BE2C (cell line): ENCODE measurements at regions not wholly inside any gene's neighbourhood (a gene's known extent, or its start where the extent isn't known, plus 50 kb on each side); places are given as distances from the start of the nearest gene placed in this dataset.

ENCODE experiments used
- DNase-seq: peaks from one replicate; pipeline ENCODE4 v3.0.0-alpha.2; 2020
- H3K27me3 ChIP-seq: fragments of 250-450 bp; sonication (Bioruptor Pico); 2 replicates; pipeline ENCODE4 v1.5.1; 2020; ENCODE audit warnings: mild to moderate bottlenecking
- H3K36me3 ChIP-seq: fragments of 250-450 bp; sonication (Bioruptor Pico); 2 replicates; pipeline ENCODE4 v1.5.1; 2020; ENCODE audit warnings: mild to moderate bottlenecking
- H3K4me1 ChIP-seq: fragments of 250-450 bp; sonication (Bioruptor Pico); 2 replicates; pipeline ENCODE4 v1.5.1; 2020
- H3K4me3 ChIP-seq: 2 replicates; pipeline ENCODE4 v1.5.1; 2011; ENCODE audit warnings: low read depth, low read length
- H3K9me3 ChIP-seq: fragments of 250-450 bp; sonication (Bioruptor Pico); 2 replicates; pipeline ENCODE4 v1.5.1; 2020
- CTCF ChIP-seq: IDR thresholded peaks from 2 replicates; pipeline ENCODE4 v1.5.1; 2012; ENCODE audit warnings: mild to moderate bottlenecking, low read depth, low read length

GRCh38 chr5:53160895-53161294, 51.3 kb upstream of the MOCS2 start:
- no peak for DNase-seq
- no peak for TF ChIP-seq CTCF
- H3K4me3 ChIP-seq: no peak overlapping the region

DNA sequence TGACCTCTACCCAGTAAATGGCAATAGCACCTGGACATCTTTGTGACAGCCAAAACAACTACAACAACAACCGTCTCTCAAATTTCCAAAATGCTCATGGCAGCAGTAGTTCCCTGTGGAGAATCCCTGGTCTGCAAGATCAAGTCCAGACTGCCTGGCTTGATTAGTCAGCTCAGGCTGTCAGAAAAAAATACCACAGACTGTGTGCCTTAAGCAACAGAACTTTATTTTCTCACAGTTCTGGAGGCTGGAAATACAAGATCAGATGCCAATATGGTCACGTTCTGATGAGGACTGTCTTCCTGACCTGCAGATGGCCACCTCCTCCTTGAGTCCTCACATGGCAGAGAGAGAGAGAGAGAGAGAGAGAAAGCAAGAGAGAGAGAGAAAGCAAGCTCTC, 52.3 kb upstream of the MOCS2 start:
- Histone ChIP-seq H3K27me3 (no peaks in the 10 kb centered on the region), H3K4me1 (no peaks in the 10 kb centered on the region), H3K9me3 (no peaks in the 10 kb centered on the region), H3K4me3 (no peak overlapping the region), H3K36me3 (no peaks in the 10 kb centered on the region)
- DNase-seq: no peak
- TF ChIP-seq CTCF: no peak

More at GRCh38 chr5:53160895-53161294, 51.3 kb upstream of the MOCS2 start:
- no peaks in the 10 kb centered on the region for H3K36me3 ChIP-seq
- H3K27me3 ChIP-seq: no peaks in the 10 kb centered on the region
- H3K9me3 ChIP-seq: no peaks in the 10 kb centered on the region
- no peaks in the 10 kb centered on the region for H3K4me1 ChIP-seq

DNA sequence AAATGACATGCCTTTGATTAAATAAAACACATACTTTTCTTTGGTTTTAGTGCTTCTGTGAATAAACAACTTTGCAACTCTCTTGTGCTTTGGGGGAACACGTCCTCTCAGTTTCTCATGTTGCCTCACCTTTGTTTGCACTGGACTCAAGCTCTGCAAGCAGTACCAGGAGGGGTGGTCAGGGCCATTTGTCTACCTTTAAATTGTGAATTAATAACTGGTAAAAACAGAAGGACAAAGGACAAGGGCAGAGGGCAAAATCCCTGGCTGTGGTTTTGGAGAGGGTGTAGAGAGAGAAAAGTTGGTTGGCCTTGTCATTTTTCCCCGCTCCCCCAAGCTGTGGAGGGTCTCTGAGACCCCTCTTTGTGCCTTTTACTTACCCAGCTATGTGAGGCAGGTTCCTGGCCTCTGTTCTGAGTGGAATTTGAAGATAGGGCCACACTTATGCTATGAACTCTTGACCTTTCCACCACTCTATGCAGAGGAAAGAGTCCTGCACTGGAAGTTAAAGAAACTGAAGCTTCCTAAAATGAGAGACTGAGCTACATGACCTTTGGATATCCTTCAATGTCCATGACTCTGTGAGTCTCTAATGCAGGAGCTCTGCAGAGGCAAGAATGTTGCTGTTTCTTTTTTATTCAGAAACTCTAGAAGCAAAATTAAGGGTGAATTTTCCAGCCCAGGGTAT, 55.1 kb upstream of the MOCS2 start:
- H3K4me3 ChIP-seq: no peak overlapping the region
- no peaks in the 10 kb centered on the region for H3K9me3 ChIP-seq
- H3K27me3 ChIP-seq: 0 out of 2 replicates have a peak, but pooled peaks cover 3% of the 10 kb centered on the region
- H3K4me1 ChIP-seq: no peaks in the 10 kb centered on the region
- TF ChIP-seq CTCF: no peak
- DNase-seq: no peak
- no peaks in the 10 kb centered on the region for H3K36me3 ChIP-seq

GRCh38 chr5:53165431-53166182, 56.0 kb upstream of the MOCS2 start:
- no peak overlapping the region for H3K4me3 ChIP-seq
- no peaks in the 10 kb centered on the region for H3K9me3 ChIP-seq
- H3K4me1 ChIP-seq: no peaks in the 10 kb centered on the region
- TF ChIP-seq CTCF: no peak
- DNase-seq: no peak
- no peaks in the 10 kb centered on the region for H3K36me3 ChIP-seq
- H3K27me3 ChIP-seq: 0 out of 2 replicates have a peak, but pooled peaks cover 3% of the 10 kb centered on the region

GRCh38 chr5:53166183-53166495, 56.6 kb upstream of the MOCS2 start:
- no peak for DNase-seq
- TF ChIP-seq CTCF: no peak
- Histone ChIP-seq H3K4me1 (no peaks in the 10 kb centered on the region), H3K4me3 (no peak overlapping the region), H3K36me3 (no peaks in the 10 kb centered on the region), H3K9me3 (no peaks in the 10 kb centered on the region), H3K27me3 (0 out of 2 replicates have a peak, but pooled peaks cover 3% of the 10 kb centered on the region)

GRCh38 chr5:53167836-53168235, 58.3 kb upstream of the MOCS2 start:
- DNase-seq: no peak
- TF ChIP-seq CTCF: no peak
- Histone ChIP-seq H3K4me3 (no peak overlapping the region), H3K4me1 (no peaks in the 10 kb centered on the region), H3K27me3 (0 out of 2 replicates have a peak, but pooled peaks cover 3% of the 10 kb centered on the region), H3K36me3 (no peaks in the 10 kb centered on the region), H3K9me3 (no peaks in the 10 kb centered on the region)
